ENCODE measurements at regions not wholly inside any gene's neighbourhood (a gene's known extent, or its start where the extent isn't known, plus 50 kb on each side); places are given as distances from the start of the nearest gene placed in this dataset.

- no peak for TF ChIP-seq CTCF (IDR thresholded peaks at IDR 0.05)
- no peak overlapping the region for H3K4me3 ChIP-seq
- no peaks in the 10 kb centered on the region for H3K27me3 ChIP-seq
- no peaks in the 10 kb centered on the region for H3K9me3 ChIP-seq
- intact Hi-C loops (cut with DNase I), result no loop called here
- no peak for DNase-seq
- no peak overlapping the region for H3K27ac ChIP-seq
- peak; percentile 25 for ATAC-seq
- no peaks in the 10 kb centered on the region for H3K4me1 ChIP-seq
- H3K36me3 ChIP-seq, result no peaks in the 10 kb centered on the region
These were observed 127.1 kb downstream of the GATA3 start for GRCh38 chr10:8181496-8182157.

GRCh38 chr10:8182806-8183205, 128.3 kb downstream of the GATA3 start:
- intact Hi-C loops (cut with DNase I), result no loop called here

GRCh38 chr10:8183241-8183704, 128.8 kb downstream of the GATA3 start:
- TF ChIP-seq CTCF (IDR thresholded peaks at IDR 0.05), result no peak
- Histone ChIP-seq H3K36me3 (no peaks in the 10 kb centered on the region), H3K9me3 (no peaks in the 10 kb centered on the region), H3K27me3 (no peaks in the 10 kb centered on the region), H3K27ac (no peak overlapping the region), H3K4me1 (no peaks in the 10 kb centered on the region), H3K4me3 (no peak overlapping the region)
- ATAC-seq (peak; percentile 84), DNase-seq (no peak)
- intact Hi-C loops (cut with DNase I), result no loop called here

More at GRCh38 chr10:8182806-8183205, 128.3 kb downstream of the GATA3 start:
- H3K4me1 ChIP-seq, result no peaks in the 10 kb centered on the region
- no peaks in the 10 kb centered on the region for H3K27me3 ChIP-seq
- H3K4me3 ChIP-seq, result no peak overlapping the region
- no peaks in the 10 kb centered on the region for H3K9me3 ChIP-seq
- ATAC-seq (peak; percentile 29), DNase-seq (no peak)
- no peak for TF ChIP-seq CTCF (IDR thresholded peaks at IDR 0.05)
- H3K36me3 ChIP-seq, result no peaks in the 10 kb centered on the region
- H3K27ac ChIP-seq, result no peak overlapping the region

- TF ChIP-seq CTCF (IDR thresholded peaks at IDR 0.05), result no peak
- intact Hi-C loops (cut with DNase I), result no loop called here
- Histone ChIP-seq H3K27me3 (no peaks in the 10 kb centered on the region), H3K4me3 (no peak overlapping the region), H3K9me3 (no peaks in the 10 kb centered on the region), H3K4me1 (no peaks in the 10 kb centered on the region), H3K36me3 (no peaks in the 10 kb centered on the region), H3K27ac (no peak overlapping the region)
- ATAC-seq, result no peak
- DNase-seq, result no peak
These were observed 132.7 kb downstream of the GATA3 start for GRCh38 chr10:8187171-8187666.

- no peaks in the 10 kb centered on the region for H3K27me3 ChIP-seq
These were observed 135.0 kb downstream of the GATA3 start for GRCh38 chr10:8189458-8189857.

More at GRCh38 chr10:8189458-8189857, 135.0 kb downstream of the GATA3 start:
- no peaks in the 10 kb centered on the region for H3K4me1 ChIP-seq
- ATAC-seq, result no peak
- intact Hi-C loops (cut with DNase I), result no loop called here
- H3K9me3 ChIP-seq, result no peaks in the 10 kb centered on the region
- DNase-seq, result no peak
- H3K4me3 ChIP-seq, result no peak overlapping the region
- H3K36me3 ChIP-seq, result no peaks in the 10 kb centered on the region
- no peak overlapping the region for H3K27ac ChIP-seq
- no peak for TF ChIP-seq CTCF (IDR thresholded peaks at IDR 0.05)
